Mucosa of rectum (tissue), 2 donors: ENCODE measurements at regions not wholly inside any gene's neighbourhood (a gene's known extent, or its start where the extent isn't known, plus 50 kb on each side); places are given as distances from the start of the nearest gene placed in this dataset.

Experiments used
- H3K27ac ChIP-seq, 2 donors: one replicate each; pipeline ENCODE4 v1.7.0; 2013; ENCODE audit warnings: inconsistent platforms in 2 of 2, low read depth in 2 of 2, low read length in 2 of 2
- H3K27me3 ChIP-seq, 2 donors: one replicate each; pipeline ENCODE4 v1.7.0; 2013; ENCODE audit warnings: low read length in 2 of 2; ENCODE audit not compliant: control insufficient read depth in 2 of 2, insufficient read depth in 2 of 2
- H3K36me3 ChIP-seq, 2 donors: one replicate each; pipeline ENCODE4 v1.7.0; 2013; ENCODE audit warnings: low read length in 2 of 2; ENCODE audit not compliant: control insufficient read depth in 2 of 2, insufficient read depth in 2 of 2
- H3K4me1 ChIP-seq, 2 donors: one replicate each; pipeline ENCODE4 v1.7.0; 2013; ENCODE audit warnings: low read length in 2 of 2, mild to moderate bottlenecking in 1 of 2; ENCODE audit not compliant: control insufficient read depth in 2 of 2, insufficient read depth in 2 of 2
- H3K4me3 ChIP-seq, 2 donors: one replicate each; pipeline ENCODE4 v1.7.0; 2013; ENCODE audit warnings: low read length in 2 of 2
- H3K9ac ChIP-seq, 2 donors: one replicate each; pipeline ENCODE4 v1.7.0; 2013; ENCODE audit warnings: low read length in 2 of 2, low read depth in 1 of 2, mild to moderate bottlenecking in 1 of 2
- H3K9me3 ChIP-seq, 2 donors: one replicate each; pipeline ENCODE4 v1.7.0; 2013; ENCODE audit warnings: low read length in 2 of 2; ENCODE audit not compliant: control insufficient read depth in 2 of 2
- donor health status: healthy.
- donor health status: Normal muscosa, but diverticular disease.

- peaks cover 0 to 3% of the 10 kb centered on the region in 2 donors for H3K27me3 ChIP-seq
- H3K36me3 ChIP-seq, result no peaks in the 10 kb centered on the region
- no peak overlapping the region for H3K4me3 ChIP-seq
- peak overlapping the region in 1 of 2 donors; percentile 42 for H3K27ac ChIP-seq
- H3K4me1 ChIP-seq, result no peaks in the 10 kb centered on the region
- no peak overlapping the region for H3K9ac ChIP-seq
- H3K9me3 ChIP-seq, result no peaks in the 10 kb centered on the region
Observed at GRCh38 chr2:237182422-237183123, 96.9 kb downstream of the COPS8 start.

GRCh38 chr2:237184192-237184918 lies 98.7 kb downstream of the COPS8 start:
- H3K36me3 ChIP-seq, result no peaks in the 10 kb centered on the region
- no peak overlapping the region for H3K9ac ChIP-seq
- H3K9me3 ChIP-seq, result no peaks in the 10 kb centered on the region
- H3K4me3 ChIP-seq, result no peak overlapping the region
- no peaks in the 10 kb centered on the region for H3K4me1 ChIP-seq
- peaks cover 0 to 3% of the 10 kb centered on the region in 2 donors for H3K27me3 ChIP-seq
- H3K27ac ChIP-seq, result peak overlapping the region in 1 of 2 donors; percentile 22

- Histone ChIP-seq H3K9ac (no peak overlapping the region), H3K27me3 (peaks cover 0 to 3% of the 10 kb centered on the region in 2 donors), H3K27ac (no peak overlapping the region), H3K4me1 (no peaks in the 10 kb centered on the region), H3K4me3 (no peak overlapping the region), H3K9me3 (no peaks in the 10 kb centered on the region), H3K36me3 (no peaks in the 10 kb centered on the region)
Observed at GRCh38 chr2:237184919-237185552, 99.3 kb downstream of the COPS8 start.

- Histone ChIP-seq H3K9me3 (no peaks in the 10 kb centered on the region), H3K27me3 (peaks cover 0 to 3% of the 10 kb centered on the region in 2 donors), H3K4me1 (no peaks in the 10 kb centered on the region), H3K9ac (no peak overlapping the region), H3K4me3 (no peak overlapping the region), H3K36me3 (no peaks in the 10 kb centered on the region), H3K27ac (no peak overlapping the region)
Observed at GRCh38 chr2:237185553-237185925, 99.8 kb downstream of the COPS8 start.

- no peaks in the 10 kb centered on the region for H3K9me3 ChIP-seq
- H3K4me1 ChIP-seq, result no peaks in the 10 kb centered on the region
- H3K4me3 ChIP-seq, result no peak overlapping the region
- H3K27me3 ChIP-seq, result peaks cover 0 to 2% of the 10 kb centered on the region in 2 donors
- no peak overlapping the region for H3K27ac ChIP-seq
- H3K9ac ChIP-seq, result no peak overlapping the region
- H3K36me3 ChIP-seq, result no peaks in the 10 kb centered on the region
Observed at GRCh38 chr2:237189799-237190198, 104.1 kb downstream of the COPS8 start.

GRCh38 chr2:237190966-237191713 lies 105.5 kb downstream of the COPS8 start:
- H3K4me3 ChIP-seq, result no peak overlapping the region

GRCh38 chr2:237191714-237192081 lies 106.0 kb downstream of the COPS8 start:
- no peaks in the 10 kb centered on the region for H3K27me3 ChIP-seq
- no peaks in the 10 kb centered on the region for H3K36me3 ChIP-seq
- H3K4me1 ChIP-seq, result no peaks in the 10 kb centered on the region
- H3K9me3 ChIP-seq, result no peaks in the 10 kb centered on the region
- H3K4me3 ChIP-seq, result no peak overlapping the region
- H3K27ac ChIP-seq, result peak overlapping the region in 1 of 2 donors; percentile 32
- H3K9ac ChIP-seq, result no peak overlapping the region

More at GRCh38 chr2:237190966-237191713, 105.5 kb downstream of the COPS8 start:
- no peaks in the 10 kb centered on the region for H3K36me3 ChIP-seq
- no peaks in the 10 kb centered on the region for H3K9me3 ChIP-seq
- peak overlapping the region in 1 of 2 donors; percentile 7 for H3K27ac ChIP-seq
- no peaks in the 10 kb centered on the region for H3K4me1 ChIP-seq
- H3K9ac ChIP-seq, result no peak overlapping the region
- no peaks in the 10 kb centered on the region for H3K27me3 ChIP-seq

- Histone ChIP-seq H3K4me3 (no peak overlapping the region), H3K27ac (no peak overlapping the region), H3K27me3 (no peaks in the 10 kb centered on the region), H3K9me3 (no peaks in the 10 kb centered on the region), H3K4me1 (no peaks in the 10 kb centered on the region), H3K9ac (no peak overlapping the region), H3K36me3 (no peaks in the 10 kb centered on the region)
Observed at GRCh38 chr2:237192881-237193280, 107.2 kb downstream of the COPS8 start.

GRCh38 chr2:237193436-237193835 lies 107.7 kb downstream of the COPS8 start:
- no peaks in the 10 kb centered on the region for H3K4me1 ChIP-seq
- no peaks in the 10 kb centered on the region for H3K36me3 ChIP-seq
- no peaks in the 10 kb centered on the region for H3K9me3 ChIP-seq
- H3K27me3 ChIP-seq, result no peaks in the 10 kb centered on the region
- no peak overlapping the region for H3K27ac ChIP-seq
- no peak overlapping the region for H3K9ac ChIP-seq
- H3K4me3 ChIP-seq, result no peak overlapping the region

GRCh38 chr2:237194081-237194480 lies 108.4 kb downstream of the COPS8 start:
- no peak overlapping the region for H3K27ac ChIP-seq
- H3K9me3 ChIP-seq, result no peaks in the 10 kb centered on the region
- H3K36me3 ChIP-seq, result no peaks in the 10 kb centered on the region
- H3K9ac ChIP-seq, result no peak overlapping the region
- no peaks in the 10 kb centered on the region for H3K27me3 ChIP-seq
- H3K4me3 ChIP-seq, result no peak overlapping the region
- no peaks in the 10 kb centered on the region for H3K4me1 ChIP-seq
